Right hindlimb (tissue), 1 donor: ENCODE measurements at regions not wholly inside any gene's neighbourhood (a gene's known extent, or its start where the extent isn't known, plus 50 kb on each side); places are given as distances from the start of the nearest gene placed in this dataset.

Experiments used
- DNase-seq: peaks from one replicate; pipeline ENCODE4 v3.0.0-alpha.2; 2018

DNA sequence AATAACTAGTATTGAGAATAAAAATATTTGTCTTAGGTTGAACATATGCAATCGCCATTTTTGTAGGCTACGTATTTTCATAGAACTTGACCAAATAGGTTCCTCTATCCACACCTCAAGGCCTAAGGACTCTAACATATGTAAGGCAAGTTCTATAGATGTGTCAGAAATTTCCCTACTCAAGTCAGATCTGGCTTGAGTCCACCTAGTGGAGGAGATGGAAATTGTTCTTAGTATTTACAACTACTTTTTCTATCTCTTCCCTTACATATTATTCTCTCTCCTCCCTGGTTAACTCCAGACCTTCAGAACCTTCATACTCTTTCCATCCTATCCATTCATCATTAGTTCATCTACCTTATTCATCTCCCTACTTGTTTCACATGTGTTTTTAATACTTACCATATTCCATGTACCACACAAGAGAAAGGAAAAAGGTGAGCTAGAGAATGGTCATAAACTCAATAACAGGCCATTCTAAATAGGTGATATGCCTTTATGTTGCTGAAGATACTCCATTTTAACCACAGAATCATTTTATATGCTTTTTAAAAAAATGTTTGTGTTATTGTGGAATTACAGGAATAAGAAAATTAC lies 174.5 kb upstream of the HDAC9 start:
- DNase-seq, result no peak

DNA sequence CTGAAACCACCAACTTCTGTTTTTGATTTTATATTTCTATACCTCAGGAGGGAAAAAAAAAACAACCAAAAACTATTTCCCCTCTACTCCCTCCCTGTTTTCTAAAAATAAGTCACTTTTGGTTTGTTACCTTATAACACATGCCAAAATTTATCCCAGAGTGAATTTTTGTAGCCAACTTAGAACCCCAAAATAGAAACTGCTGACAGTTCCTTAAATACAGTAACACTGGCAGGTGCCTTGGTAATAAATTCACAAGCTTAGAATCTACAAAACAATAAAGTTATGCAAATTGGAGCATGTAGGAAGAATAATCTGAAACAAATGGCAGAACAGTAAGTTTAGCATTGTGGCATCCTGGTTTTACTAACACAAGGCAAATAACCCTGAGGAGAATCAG lies 165.0 kb upstream of the HDAC9 start:
- no peak for DNase-seq

DNA sequence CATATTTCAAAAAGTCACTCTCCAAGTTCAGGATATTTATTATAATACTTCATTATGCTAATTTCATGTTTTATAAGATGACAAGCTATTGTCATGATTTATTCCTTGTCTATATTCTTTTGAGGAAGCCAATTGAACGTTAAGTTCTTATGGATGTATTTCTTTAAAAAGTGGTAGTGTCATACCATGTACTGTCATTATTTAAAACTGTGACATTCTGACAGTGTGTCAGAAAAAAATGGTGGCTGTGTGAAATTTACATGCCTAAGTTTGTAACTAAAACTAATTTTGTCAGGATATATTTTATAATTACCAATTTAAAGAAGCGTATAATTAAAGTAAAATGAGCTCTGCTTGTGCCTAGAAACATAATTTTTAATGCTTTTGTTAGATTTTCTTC lies 158.9 kb upstream of the HDAC9 start:
- DNase-seq, result no peak

DNA sequence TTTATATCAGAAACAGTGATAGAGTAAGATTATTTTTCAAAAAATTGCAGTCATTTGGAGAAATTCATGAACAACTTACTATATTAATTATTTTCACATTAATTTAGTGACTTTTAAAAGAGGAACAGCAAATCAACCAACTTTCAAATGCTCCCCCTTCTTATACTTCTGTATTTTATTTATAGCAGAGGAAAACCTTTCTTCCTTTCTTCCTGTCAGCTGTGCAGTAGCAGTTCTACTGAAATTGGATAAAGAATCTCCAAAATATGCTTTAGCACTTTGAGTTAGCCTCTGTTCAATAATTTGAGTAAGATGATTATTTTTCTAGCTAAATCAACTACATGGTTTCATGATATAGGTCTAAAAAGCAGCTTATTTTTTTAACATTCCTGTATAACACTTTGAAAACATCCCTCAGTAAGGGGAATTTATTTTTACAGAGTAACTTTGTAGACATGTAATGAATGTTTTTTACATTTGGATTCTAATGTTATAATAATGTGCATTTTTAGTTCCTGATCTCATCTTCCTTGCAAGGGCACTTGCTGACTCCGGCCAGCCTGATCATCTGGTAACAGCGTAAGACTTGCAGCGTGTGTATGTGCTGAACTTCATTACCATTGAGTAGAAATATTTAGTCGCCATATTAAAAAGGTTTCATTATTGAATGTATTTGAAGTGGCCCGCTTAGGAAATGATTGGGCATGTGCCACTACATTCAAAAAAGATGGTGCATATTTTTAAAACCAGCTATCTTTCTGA lies 158.3 kb upstream of the HDAC9 start:
- no peak for DNase-seq

DNA sequence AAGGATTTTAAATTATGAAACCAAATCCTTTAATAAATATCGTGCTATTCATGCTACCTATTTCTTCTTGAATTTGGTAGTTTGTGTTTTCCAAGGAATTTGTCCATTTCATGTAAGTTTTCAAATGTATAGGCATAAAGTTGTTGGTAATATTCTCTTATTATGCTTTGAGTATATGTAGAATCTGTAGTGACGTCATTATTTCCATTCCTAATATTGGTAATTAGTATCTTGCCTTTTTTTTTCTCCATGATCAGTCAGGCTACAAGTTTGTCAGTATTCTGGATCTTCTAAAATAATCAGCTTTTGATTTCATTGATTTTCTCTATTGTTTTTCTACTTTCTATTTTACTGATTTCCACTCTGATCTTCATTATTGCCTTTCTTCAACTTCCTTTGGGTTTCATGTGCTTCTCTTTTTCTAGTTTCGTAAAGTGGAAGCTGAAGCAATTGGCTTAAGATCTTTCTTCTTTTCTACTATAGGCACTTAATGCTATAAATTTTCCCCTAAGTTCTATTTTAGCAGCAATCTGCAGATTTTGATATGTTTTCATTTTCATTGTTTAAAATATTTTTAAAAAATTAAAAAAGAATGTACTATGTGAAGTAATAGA lies 156.5 kb upstream of the HDAC9 start:
- no peak for DNase-seq

DNA sequence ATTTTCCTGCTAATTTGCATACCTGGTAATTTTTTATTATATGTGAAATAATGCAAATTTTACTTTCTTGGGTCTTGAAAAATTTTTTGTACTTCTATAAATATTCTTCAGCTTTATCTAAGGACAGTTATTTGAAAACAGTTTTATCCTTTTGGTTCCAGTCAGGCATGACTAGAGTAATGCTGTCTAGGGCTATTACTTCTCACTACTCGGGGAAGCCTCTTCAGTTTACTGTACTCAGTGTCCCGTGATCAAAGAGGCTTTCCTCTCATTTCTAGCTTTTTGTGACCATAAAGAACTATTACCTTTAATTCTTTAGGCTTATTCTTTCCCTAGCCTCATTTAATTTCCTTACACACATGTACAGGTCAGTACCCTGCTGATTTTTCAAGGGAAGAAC lies 153.8 kb upstream of the HDAC9 start:
- no peak for DNase-seq

DNA sequence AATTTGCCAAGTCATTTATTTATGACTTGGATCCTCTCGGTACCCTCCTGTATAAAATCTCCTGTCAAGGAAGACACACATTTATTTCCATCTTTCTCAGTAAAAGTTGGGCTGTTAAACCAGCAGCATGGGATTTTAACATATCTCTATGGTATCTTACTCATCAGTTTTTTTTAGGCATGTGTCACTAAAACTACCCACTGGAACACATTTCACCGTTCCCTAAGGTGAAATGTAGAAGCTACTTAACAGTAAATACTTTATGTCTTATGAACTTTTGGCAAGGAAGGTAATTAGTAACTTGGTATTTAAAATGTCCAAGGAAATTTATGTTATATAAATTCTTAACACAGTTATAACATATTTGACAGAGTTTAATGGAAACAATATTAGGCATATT lies 152.5 kb upstream of the HDAC9 start:
- no peak for DNase-seq

DNA sequence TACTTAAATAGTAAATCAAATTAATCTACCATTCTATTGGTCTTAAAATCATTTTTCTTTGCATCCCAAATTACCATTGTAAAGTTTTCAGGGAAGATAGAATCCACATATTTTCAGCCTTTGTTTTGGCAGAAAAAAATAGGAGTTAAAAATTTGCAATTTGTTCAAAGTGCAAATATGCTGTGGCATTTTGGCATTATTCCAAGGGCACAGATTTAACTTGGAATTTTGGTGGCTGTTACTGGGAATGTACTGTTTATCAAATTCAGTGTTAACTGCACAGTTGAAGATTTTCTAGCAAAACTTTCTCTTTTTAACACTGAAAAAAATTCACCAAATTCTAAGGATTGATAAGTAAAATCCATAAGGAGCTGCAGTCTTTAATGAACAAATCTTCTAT lies 151.0 kb upstream of the HDAC9 start:
- DNase-seq, result no peak

DNA sequence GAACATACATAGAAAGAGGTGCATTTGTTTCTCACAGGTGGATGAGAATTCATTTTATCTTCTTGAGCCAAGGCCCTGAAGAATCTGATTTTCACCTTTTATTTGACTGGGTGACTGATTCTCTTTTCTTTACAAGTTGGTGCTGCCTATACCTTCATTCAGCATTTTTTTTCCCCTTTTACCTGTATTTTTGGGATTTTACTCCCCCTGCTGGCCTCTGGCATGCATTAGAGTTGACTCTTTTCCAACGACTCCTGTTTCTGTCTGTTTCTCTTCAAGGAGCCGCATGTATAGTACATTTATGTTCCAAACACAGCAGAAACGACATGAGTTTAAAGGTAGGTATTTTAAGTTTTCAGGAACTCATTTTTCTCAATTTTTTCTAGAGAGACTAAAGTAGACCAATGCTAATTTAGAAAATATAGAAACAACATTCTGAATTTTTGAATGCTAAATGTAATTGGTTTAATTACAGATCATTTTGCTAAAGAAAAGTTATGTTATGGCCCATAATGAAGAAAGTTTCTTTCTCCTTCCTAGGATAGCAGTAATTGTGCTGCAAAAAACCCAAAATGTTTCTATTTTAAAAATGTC lies 149.8 kb upstream of the HDAC9 start:
- DNase-seq, result peak; percentile 66

DNA sequence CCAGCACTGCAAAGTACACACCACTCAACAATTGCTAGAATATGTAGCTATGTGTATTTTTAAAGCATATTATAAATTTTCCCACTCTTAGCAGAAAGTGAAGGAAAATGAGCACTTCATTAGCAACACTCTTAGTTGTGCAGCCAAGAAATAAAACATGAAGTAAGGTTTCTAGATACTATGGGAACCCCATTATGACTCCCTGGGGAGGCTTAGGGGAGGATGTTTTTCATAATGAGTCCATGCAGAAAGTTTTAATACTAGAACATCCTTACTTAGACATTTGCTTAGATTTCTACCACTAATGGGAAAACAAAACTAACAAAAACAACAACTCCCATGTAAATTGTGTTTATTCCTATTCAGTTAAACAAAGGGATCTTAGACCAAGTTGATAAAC lies 148.4 kb upstream of the HDAC9 start:
- no peak for DNase-seq

DNA sequence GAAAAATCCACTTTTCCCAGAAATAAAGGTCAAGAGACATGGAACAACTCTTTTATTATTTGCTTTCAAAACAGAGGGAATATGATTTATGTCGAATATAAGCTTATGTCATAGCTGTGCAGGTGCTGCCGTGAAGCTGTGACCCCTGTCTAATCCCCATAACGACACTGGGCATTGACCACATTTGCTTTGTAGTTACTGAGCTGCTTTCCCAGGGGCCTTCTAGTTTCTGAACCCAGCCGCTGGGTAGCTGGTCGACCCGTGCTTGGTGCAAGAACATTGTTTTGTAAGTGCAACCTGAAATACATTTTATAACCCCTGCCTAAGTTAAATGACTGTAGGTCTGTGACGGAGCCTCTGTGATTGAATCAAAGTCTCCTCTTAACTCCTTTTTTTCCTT lies 144.9 kb upstream of the HDAC9 start:
- no peak for DNase-seq

DNA sequence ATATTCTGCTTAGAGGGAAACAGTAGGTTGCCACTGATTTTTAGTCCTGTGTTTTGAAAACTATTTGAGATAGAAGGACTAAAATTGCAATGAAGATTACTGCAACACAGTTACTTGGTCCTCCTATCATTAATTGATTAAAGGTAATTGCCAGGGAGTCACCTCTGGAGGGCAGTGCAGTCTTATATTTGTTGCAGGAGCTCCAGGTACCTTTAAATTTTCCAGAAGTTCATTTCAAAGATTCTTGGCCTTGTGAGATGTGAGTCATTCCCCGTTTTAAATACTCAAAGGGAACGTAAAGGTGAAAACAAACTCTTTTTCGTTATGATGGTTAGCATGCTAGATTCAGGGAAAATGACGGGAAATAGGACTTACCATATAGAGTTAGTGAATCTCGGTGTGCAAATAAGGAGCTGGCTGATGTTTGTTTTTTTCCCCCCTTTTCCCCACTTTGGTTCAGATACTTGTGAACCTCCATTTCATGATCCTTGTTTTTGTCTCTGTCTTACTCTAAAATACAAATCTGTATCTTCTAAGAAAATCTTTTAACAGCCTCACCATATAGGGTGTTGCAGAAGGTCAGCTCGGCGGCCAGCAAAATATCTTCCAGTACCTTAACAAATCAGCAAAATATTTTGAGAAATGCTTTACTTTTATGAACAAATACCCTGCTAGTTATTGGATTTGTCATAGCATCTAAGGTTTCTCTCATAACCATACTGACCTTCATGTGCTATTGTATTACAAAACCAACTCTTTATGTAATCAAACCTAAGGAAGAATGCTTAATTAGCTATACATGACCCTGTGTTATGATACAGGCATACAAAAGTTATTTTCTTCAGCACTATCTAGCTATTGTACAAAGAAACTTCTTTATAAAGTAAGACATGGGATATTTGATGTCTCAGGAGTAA lies 143.0 kb upstream of the HDAC9 start:
- DNase-seq, result peak; percentile 65

DNA sequence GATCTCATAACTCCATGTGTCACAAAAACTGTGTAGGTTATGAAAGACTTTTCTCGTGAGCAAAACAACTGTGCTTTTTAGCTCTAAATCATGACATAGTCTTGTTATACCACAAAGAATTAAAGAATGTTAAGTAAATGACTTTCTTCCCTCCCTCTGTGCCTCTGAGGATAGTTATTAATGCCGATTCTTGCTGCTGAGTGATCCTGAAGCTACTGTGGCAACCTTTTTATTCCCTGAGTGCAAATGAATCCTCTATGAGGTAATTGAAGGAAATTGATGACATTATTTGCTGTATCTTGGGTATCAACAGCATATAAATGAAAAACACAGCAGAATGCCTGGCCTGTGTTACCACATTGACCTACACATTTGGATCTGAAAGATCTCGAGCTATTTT lies 142.2 kb upstream of the HDAC9 start:
- no peak for DNase-seq

DNA sequence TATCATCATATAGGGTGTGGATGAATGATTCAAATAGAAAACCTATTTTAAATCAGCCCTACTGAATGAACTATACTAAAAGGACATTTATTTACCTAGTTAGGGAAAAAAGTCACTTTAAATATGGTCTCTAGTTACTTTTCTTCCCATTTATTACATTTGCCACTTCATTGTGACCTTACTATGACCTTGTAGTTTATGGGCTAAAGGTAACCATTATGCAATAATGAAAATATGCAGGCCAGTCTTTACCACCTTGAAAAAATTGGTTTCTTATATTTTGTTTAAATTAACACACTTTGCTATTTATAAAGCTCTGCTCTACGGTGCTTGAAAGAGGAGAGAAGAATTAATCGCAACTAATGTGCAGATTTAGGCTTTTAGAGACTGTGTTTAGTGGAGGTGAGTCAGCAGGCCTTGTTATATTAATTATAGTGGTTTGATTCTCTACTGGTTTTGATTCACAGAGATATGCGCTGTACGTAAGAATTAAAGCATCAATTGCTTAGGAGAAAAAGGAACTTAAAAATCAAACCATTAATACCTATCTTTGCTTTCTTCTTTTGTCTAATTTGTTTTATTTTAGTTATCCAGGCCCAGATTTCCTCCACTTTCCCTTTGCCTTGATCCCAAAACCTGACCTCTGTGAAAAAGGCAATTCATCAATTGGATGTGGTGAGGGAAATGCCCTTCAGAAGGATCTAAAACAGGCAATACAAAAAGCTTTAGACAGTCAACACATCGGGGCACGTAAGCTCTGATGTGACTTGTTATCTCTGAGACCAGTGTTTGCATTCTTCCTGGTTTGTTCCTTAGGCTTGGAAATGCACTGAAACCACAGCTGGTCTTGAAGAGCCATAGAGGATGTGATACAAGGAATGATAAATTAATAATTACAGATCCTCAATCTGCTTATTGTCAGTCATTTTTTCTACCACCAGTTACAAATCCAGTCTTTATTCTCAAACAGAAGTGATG lies 141.2 kb upstream of the HDAC9 start:
- no peak for DNase-seq

DNA sequence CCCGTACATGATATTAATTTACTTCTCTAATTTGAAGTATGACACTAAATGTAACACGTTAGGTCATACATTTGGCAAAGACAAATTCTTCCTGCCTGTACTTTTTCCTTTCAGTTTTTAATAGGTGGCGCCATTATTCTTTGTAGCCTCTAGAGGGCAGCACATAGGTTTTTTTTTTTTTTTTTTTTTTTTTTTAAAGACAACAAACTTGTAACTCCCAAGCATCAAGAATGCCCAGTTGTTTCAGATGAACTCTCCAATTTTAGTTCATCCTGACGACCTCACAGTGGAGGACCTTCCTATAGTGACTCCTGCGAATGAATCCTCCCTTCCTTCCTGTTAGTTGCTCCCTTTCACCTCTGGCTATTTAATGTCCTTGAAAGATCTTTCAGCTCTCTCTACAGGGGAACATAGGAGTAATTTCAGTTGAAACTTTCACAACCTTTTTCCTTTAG lies 139.3 kb upstream of the HDAC9 start:
- DNase-seq, result no peak

DNA sequence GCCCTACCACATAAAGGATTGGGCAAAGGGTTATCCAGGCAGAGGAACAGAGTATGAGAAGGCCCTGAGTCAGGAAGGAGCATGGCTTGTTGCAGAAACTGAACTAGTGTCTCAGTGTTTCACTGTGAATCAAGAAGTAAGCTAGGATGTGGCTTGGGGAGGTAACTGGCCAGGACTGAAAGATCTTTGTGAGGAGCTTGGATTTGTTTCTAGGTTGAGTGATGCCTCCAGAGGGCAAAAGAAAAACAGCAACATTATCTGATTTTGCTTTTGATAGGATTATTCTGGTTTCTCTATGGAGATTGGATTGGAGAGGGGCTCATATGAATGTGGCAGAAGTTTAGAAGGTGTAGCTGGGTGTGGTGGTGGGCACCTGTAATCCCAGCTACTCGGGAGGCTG lies 137.9 kb upstream of the HDAC9 start:
- DNase-seq, result no peak

DNA sequence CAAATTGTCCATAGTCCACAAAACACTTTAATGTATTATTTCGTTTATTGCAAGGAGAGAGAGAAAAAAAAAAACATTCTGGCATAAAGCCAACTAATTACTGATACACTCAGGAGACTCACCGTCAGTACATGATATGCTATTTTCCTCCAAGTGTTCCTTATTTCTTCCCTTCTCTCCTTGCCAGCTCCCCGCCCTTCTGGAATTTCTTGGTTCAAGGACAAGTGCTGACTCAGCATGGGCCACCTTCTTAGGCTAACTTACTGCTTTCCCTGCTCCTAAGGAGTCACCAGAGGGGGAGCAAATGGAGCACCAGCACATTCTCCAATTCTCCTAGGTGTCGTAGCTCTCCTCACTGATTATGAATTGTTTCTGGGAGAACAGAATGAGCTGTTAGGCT lies 133.8 kb upstream of the HDAC9 start:
- DNase-seq, result peak; percentile 80

DNA sequence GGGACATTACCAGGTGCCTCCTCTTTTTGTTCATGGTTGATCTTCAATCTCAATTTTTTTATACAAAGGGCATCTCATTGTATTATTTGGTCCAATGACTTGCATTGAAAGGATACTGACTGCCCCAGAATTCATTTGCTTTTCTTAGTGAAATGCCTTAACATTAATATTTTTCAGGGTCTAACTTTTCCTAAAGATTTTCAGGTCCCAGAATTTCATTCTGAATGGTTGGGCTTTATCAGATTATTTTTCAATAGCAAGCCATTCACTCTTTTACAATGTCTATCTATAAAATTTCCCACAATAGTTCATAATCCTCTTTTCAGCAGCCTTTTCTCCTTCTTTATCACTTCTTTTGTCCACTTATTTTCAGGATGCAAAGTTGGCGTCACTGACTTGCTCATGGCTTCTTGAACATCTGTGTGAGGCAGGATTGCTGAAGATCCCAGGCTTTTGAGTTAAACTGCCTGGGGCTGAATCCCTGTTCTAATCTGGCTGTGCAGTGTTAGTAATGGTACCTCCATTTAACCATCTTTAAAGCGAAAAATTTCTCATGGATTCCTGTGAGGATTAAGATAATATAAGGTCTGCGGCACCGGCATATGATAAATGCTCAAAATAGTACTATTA lies 131.7 kb upstream of the HDAC9 start:
- DNase-seq, result no peak

DNA sequence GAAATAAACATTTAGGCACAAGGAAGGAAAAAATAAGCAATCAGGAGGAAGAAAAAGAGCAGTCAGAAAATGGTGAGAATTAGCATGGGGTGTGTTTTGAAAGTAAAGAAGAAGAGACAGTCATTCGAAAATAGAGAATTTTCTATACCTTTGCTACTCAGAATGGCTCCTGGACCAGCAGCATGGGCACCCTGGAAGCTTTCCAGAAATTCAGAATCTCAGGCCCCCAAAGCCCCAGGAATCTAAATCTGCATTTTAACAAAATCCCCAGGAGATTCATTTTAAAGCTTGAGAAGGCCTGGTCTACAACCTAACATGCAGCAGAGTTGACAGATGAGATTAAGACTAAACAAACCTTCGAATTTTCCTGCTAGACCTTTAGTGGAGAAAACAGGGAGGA lies 131.2 kb upstream of the HDAC9 start:
- DNase-seq, result no peak

DNA sequence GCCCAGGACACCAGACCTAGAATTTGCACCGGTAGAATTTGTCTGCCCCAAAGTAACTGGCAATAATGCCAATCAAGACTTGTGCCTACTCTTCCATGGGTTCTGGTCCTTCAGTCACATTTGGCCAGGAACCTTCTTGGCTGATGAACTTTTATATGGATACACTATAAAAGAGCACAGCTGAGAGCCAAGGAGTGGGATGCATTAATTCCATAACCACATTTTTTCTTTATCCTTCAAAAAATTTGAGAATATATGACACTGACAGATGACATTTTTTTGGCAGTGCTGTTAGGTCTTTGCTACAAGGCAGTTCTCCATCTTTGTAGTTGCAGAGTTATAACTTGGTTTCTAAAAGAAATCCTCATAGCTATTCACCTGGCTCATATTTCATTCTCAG lies 129.2 kb upstream of the HDAC9 start:
- DNase-seq, result no peak

DNA sequence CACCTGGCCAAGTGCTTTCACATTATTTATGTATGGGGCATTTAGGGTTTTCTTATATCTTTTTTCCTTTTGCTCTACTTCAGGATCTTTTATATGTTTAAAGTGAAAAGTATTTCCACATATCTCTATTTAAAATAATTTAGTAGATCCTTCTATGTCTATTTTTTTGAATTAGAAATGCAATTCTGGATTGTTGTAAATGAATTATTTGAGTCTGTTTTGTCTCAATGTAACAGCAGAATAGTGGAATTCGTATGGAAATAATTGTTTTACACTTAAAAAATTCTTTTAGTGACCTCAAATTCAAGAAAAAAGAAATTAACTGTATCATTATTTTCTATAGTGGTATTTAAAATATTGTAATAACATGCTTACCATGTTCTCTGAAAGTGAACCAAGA lies 126.5 kb upstream of the HDAC9 start:
- no peak for DNase-seq
